CD4-positive, alpha-beta T cell treated with Interleukin-21 for 1 hour (primary cell): ENCODE measurements at regions not wholly inside any gene's neighbourhood (a gene's known extent, or its start where the extent isn't known, plus 50 kb on each side); places are given as distances from the start of the nearest gene placed in this dataset.
"Not testable (repeated sequence)": the region's sequence is repeated elsewhere in the genome, so short reads cannot be mapped to it uniquely, and the experiment has no call there.

Experiments
- DNase-seq: peaks from one replicate; pipeline ENCODE4 v3.0.0-alpha.2; 2020

GRCh38 chr3:198147993-198148392 is 188.0 kb downstream of the LMLN start:
- not testable (repeated sequence) for DNase-seq

- DNase-seq, result not testable (repeated sequence)
Observed at GRCh38 chr3:198149904-198150303, 189.9 kb downstream of the LMLN start.

GRCh38 chr3:198151867-198152266 is 191.8 kb downstream of the LMLN start:
- not testable (repeated sequence) for DNase-seq

GRCh38 chr3:198155771-198156170 is 195.8 kb downstream of the LMLN start:
- not testable (repeated sequence) for DNase-seq

- not testable (repeated sequence) for DNase-seq
Observed at GRCh38 chr3:198157231-198157868, 197.3 kb downstream of the LMLN start.

- DNase-seq, result not testable (repeated sequence)
Observed at GRCh38 chr3:198158007-198158406, 198.0 kb downstream of the LMLN start.

GRCh38 chr3:198167339-198168039 is 207.5 kb downstream of the LMLN start:
- DNase-seq, result peak; percentile 78

- DNase-seq, result not testable (repeated sequence)
Observed at GRCh38 chr3:198170781-198171180, 210.8 kb downstream of the LMLN start.

- DNase-seq, result not testable (repeated sequence)
Observed at GRCh38 chr3:198173080-198173479, 213.1 kb downstream of the LMLN start.

GRCh38 chr3:198173929-198174574 is 214.0 kb downstream of the LMLN start:
- not testable (repeated sequence) for DNase-seq
